GM12864 (cell line): ENCODE measurements at regions not wholly inside any gene's neighbourhood (a gene's known extent, or its start where the extent isn't known, plus 50 kb on each side); places are given as distances from the start of the nearest gene placed in this dataset.

ENCODE experiments used
- DNase-seq: peaks from one replicate; pipeline ENCODE4 v3.0.0-alpha.2; 2011; ENCODE audit warnings: low read depth
- H3K4me3 ChIP-seq: 2 replicates; pipeline ENCODE4 v1.5.1; 2011; ENCODE audit warnings: mild to moderate bottlenecking, low read depth, low read length, control low read depth
- CTCF ChIP-seq: IDR thresholded peaks from 2 replicates; pipeline ENCODE4 v1.5.1; 2011; ENCODE audit warnings: low read depth, mild to moderate bottlenecking, moderate library complexity, low read length, control low read depth, inconsistent platforms; ENCODE audit errors: missing control alignments

- TF ChIP-seq CTCF, result no peak
- no peak overlapping the region for H3K4me3 ChIP-seq
Observed at GRCh38 chr1:14452551-14452950, 145.9 kb upstream of the KAZN start.

DNA sequence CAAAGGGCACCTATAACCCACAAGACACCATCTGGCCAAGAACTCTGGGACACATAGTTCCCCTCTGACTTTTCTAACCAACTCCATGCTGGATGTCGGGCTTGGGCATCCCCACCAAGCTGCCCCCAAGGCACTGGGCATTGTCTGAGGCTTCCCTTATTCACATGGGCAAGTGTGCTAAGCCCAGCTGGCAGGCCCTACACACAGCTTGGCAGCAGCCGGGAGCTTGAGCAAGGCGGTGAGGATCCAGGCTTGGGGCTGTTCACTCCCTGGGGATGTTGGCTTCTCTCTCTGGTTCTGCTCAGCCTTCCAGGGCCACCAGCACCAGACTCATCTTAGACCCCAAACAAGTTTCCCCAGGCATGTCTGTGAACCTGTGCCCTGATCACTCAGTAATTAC lies 138.3 kb upstream of the KAZN start:
- H3K4me3 ChIP-seq, result no peak overlapping the region
- no peak for DNase-seq
- no peak for TF ChIP-seq CTCF

More at GRCh38 chr1:14452551-14452950, 145.9 kb upstream of the KAZN start:
- DNase-seq, result no peak

DNA sequence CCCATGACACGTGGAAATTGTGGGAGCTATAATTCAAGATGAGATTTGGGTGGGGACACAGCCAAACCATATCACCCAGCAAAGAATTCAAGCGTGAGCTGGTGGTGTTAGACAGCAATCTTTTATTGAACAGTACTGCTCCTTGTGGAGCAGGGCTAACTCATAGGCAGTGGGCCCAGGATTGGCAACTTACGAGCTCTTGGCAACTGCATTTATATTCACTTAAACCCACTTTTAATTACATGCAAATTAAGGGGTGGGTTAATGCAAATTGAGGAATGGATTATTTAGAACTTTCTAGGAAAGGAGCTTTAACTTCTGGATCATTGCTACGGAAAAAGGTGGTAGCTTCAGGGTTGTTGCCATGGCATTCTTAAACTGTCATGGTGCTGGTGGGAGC lies 135.6 kb upstream of the KAZN start:
- no peak for TF ChIP-seq CTCF
- no peak overlapping the region for H3K4me3 ChIP-seq
- no peak for DNase-seq

GRCh38 chr1:14466006-14466405 lies 132.5 kb upstream of the KAZN start:
- no peak overlapping the region for H3K4me3 ChIP-seq
- no peak for TF ChIP-seq CTCF
- no peak for DNase-seq

DNA sequence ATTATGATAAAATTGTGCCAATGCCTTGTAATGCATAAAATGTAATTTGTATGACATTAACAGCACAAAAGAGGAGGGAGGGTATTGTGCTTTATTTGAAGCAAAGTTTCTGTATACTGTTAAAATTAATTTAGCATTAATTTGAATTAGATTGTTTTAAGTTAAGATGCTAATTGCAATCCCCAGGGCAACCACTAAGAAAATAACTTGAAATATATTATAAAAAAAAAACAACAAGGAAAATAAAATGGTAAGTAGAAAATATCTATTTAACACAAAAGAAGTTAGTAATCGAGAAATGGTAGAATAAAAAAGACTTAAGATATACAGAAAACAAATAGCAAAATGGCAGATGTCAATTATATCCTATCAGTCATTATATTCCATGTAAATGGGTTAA lies 131.4 kb upstream of the KAZN start:
- no peak for TF ChIP-seq CTCF
- H3K4me3 ChIP-seq, result no peak overlapping the region
- no peak for DNase-seq

DNA sequence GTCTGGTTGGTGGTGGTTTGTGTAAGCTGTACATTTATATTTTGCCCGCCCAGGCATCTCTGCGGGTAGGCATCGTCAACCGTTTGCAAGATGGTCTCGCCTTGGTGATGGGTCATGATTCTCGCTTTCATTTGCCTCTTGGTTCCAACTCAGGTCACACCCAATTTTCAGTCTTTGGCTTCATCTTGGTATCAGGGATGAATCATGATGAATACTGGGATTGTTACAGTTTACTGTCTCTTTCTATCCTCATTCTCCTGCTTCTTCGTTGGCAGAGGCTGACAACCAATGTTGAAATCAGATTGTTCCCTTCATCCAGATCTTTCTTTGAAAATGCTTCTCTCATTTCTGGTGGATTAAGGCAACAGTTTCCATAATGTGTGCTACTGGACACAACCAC lies 129.7 kb upstream of the KAZN start:
- no peak for TF ChIP-seq CTCF
- H3K4me3 ChIP-seq, result no peak overlapping the region
- no peak for DNase-seq

DNA sequence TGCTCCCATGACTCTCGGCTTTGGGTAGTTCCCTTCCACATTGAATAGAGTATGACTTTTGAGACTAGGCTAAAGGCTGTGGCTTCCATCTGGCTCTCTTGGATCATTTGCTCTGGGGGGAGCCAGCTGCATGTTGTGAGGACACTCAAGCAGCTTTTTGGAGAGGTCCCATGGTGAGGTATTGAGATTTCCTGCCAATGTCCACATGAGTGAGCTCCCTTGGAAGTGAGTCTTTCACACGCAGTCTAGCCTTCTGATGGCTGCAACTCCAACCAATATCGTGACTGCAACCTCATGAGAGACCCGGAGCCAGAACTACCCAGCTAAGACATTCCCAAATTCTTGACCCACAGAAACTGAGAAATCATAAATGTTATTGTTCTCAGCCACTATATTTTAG lies 127.7 kb upstream of the KAZN start:
- H3K4me3 ChIP-seq, result no peak overlapping the region
- DNase-seq, result no peak
- no peak for TF ChIP-seq CTCF
